H1 (cell line): ENCODE measurements at regions not wholly inside any gene's neighbourhood (a gene's known extent, or its start where the extent isn't known, plus 50 kb on each side); places are given as distances from the start of the nearest gene placed in this dataset.

Experiments
- CTCF ChIA-PET: fragments of 300-600 bp; sonication (Branson Sonifier 250); formaldehyde crosslinking; loops from one replicate; lab custom pipeline; 2021; ENCODE audit not compliant: partially characterized antibody; lab: Charles Lee
- POLR2A ChIA-PET: fragments of 300-600 bp; sonication (Branson Sonifier 250); formaldehyde crosslinking; loops from one replicate; lab custom pipeline; 2021; ENCODE audit warnings: inconsistent platforms; ENCODE audit not compliant: partially characterized antibody; lab: Charles Lee
- DNase-seq, 2 experiments: peaks; one replicate each; pipeline versions ENCODE4 v3.0.0 to v3.0.0-alpha.2; 2010 to 2022; ENCODE audit warnings: low spot score in 2 of 2, low read depth in 1 of 2, mixed read lengths in 1 of 2
- FAIRE-seq: peaks from 2 replicates; lab custom pipeline; 2011; peaks lifted over from hg19 to GRCh38; lab: Jason Lieb, UNC
- H2AFZ ChIP-seq: 2 replicates; pipeline ENCODE4 v1.8.1; 2012; ENCODE audit warnings: low read length, inconsistent platforms
- H2AK5ac ChIP-seq: 2 replicates; pipeline ENCODE4 v1.6.1; 2013; ENCODE audit warnings: low read depth, low read length
- H2BK120ac ChIP-seq: replicated peaks from 2 replicates; pipeline ENCODE3; 2013; ENCODE audit warnings: low read depth, low read length, inconsistent platforms
- H2BK12ac ChIP-seq: 2 replicates; pipeline ENCODE4 v1.6.1; 2013; ENCODE audit warnings: low read depth, low read length
- H2BK15ac ChIP-seq: 2 replicates; pipeline ENCODE4 v1.6.1; 2013; ENCODE audit warnings: low read length
- H2BK20ac ChIP-seq: 2 replicates; pipeline ENCODE4 v1.6.1; 2013; ENCODE audit warnings: low read length
- H2BK5ac ChIP-seq: 2 replicates; pipeline ENCODE4 v1.6.1; 2013; ENCODE audit warnings: low read depth, low read length
- H3K14ac ChIP-seq: 2 replicates; pipeline ENCODE4 v1.6.1; 2013; ENCODE audit warnings: inconsistent platforms; ENCODE audit not compliant: insufficient read length
- H3K18ac ChIP-seq: 2 replicates; pipeline ENCODE4 v1.6.1; 2013; ENCODE audit warnings: low read length; ENCODE audit errors: extremely low read depth
- H3K23ac ChIP-seq: 2 replicates; pipeline ENCODE4 v1.6.1; 2013; ENCODE audit warnings: inconsistent platforms; ENCODE audit not compliant: insufficient read length
- H3K23me2 ChIP-seq: 2 replicates; pipeline ENCODE4 v1.6.1; 2013; ENCODE audit warnings: low read depth, low read length
- H3K27ac ChIP-seq: 2 replicates; pipeline ENCODE4 v1.6.1; 2011; ENCODE audit warnings: low read depth, low read length, inconsistent platforms
- H3K27me3 ChIP-seq, 4 experiments: replicated peaks in 1 of 4; 1 replicate in 1 of 4; 2 replicates in 3 of 4; pipeline versions ENCODE4 v1.6.1 to v1.8.1; 2011 to 2013; ENCODE audit warnings: low read length in 3 of 4, mild to moderate bottlenecking in 3 of 4, inconsistent platforms in 2 of 4, mixed read lengths in 2 of 4, moderate library complexity in 1 of 4; ENCODE audit not compliant: control insufficient read depth in 3 of 4, insufficient read depth in 3 of 4; ENCODE audit errors: extremely low read depth in 1 of 4
- H3K36me3 ChIP-seq, 4 experiments: 2 replicates each; pipeline versions ENCODE4 v1.6.1 to v1.8.1; 2011 to 2013; ENCODE audit warnings: mild to moderate bottlenecking in 4 of 4, low read length in 3 of 4, moderate library complexity in 2 of 4, control low read depth in 1 of 4, inconsistent platforms in 1 of 4; ENCODE audit not compliant: insufficient read depth in 4 of 4, control insufficient read depth in 2 of 4
- H3K4ac ChIP-seq: replicated peaks from 2 replicates; pipeline ENCODE3; 2013; ENCODE audit warnings: low read length, low read depth, mixed read lengths, inconsistent platforms; ENCODE audit not compliant: insufficient read length
- H3K4me1 ChIP-seq, 4 experiments: replicated peaks in 1 of 4; 1 replicate in 1 of 4; 2 replicates in 3 of 4; pipeline versions ENCODE4 v1.6.1 to v1.8.1; 2011 to 2013; ENCODE audit warnings: low read length in 3 of 4, inconsistent platforms in 2 of 4, mixed read lengths in 1 of 4; ENCODE audit not compliant: insufficient read depth in 4 of 4, control insufficient read depth in 3 of 4
- H3K4me2 ChIP-seq, 2 experiments: 2 replicates each; pipeline versions ENCODE4 v1.6.1 to v1.8.1; 2011 to 2013; ENCODE audit warnings: low read depth in 2 of 2, low read length in 2 of 2, control low read depth in 1 of 2, inconsistent platforms in 1 of 2, mild to moderate bottlenecking in 1 of 2; ENCODE audit not compliant: insufficient read depth in 1 of 2
- H3K4me3 ChIP-seq, 4 experiments: fragments of 200-600, 300-600 bp in 1 of 4; sonication (generic), shearing (Covaris generic), sonication (Bioruptor Twin) in 1 of 4; 2 replicates each; pipeline versions ENCODE4 v1.5.1 to v1.8.1; 2011 to 2016; ENCODE audit warnings: low read length in 4 of 4, low read depth in 3 of 4, control low read depth in 2 of 4, inconsistent platforms in 2 of 4, mild to moderate bottlenecking in 2 of 4, mixed read lengths in 1 of 4, moderate library complexity in 1 of 4; ENCODE audit not compliant: insufficient read depth in 2 of 4; ENCODE audit errors: extremely low read depth in 1 of 4
- H3K56ac ChIP-seq: replicated peaks from 2 replicates; pipeline ENCODE3; 2013; ENCODE audit warnings: low read depth, mild to moderate bottlenecking, mixed read lengths, low read length, inconsistent platforms; ENCODE audit not compliant: insufficient read length
- H3K79me1 ChIP-seq: 2 replicates; pipeline ENCODE4 v1.6.1; 2013; ENCODE audit warnings: low read depth, low read length, control low read depth
- H3K79me2 ChIP-seq, 2 experiments: 2 replicates each; pipeline versions ENCODE4 v1.6.1 to v1.8.1; 2012 to 2013; ENCODE audit warnings: low read length in 2 of 2, mild to moderate bottlenecking in 2 of 2, inconsistent platforms in 1 of 2; ENCODE audit not compliant: insufficient read depth in 2 of 2, control insufficient read depth in 1 of 2
- H3K9ac ChIP-seq, 4 experiments: replicated peaks in 1 of 4; 1 replicate in 1 of 4; 2 replicates in 3 of 4; pipeline versions ENCODE4 v1.6.1 to v1.8.1; 2011 to 2013; ENCODE audit warnings: low read depth in 3 of 4, low read length in 3 of 4, control low read depth in 2 of 4, mild to moderate bottlenecking in 2 of 4, moderate library complexity in 2 of 4, inconsistent platforms in 1 of 4; ENCODE audit errors: extremely low read depth in 1 of 4
- H3K9me3 ChIP-seq, 2 experiments: 2 replicates each; pipeline versions ENCODE4 v1.6.1 to v1.8.1; 2012 to 2013; ENCODE audit warnings: mild to moderate bottlenecking in 2 of 2, moderate library complexity in 2 of 2, control low read depth in 1 of 2, inconsistent platforms in 1 of 2, low read depth in 1 of 2, low read length in 1 of 2, mixed read lengths in 1 of 2; ENCODE audit not compliant: insufficient read depth in 2 of 2
- H4K20me1 ChIP-seq, 2 experiments: replicated peaks in 1 of 2; 2 replicates each; pipeline versions ENCODE3 to v1.8.1; 2011 to 2013; ENCODE audit warnings: inconsistent platforms in 2 of 2, low read length in 2 of 2, mild to moderate bottlenecking in 1 of 2; ENCODE audit not compliant: insufficient read depth in 2 of 2, control insufficient read depth in 1 of 2
- H4K5ac ChIP-seq: 2 replicates; pipeline ENCODE4 v1.6.1; 2013; ENCODE audit warnings: low read length, low read depth, mixed read lengths, inconsistent platforms; ENCODE audit not compliant: insufficient read length
- H4K8ac ChIP-seq: 2 replicates; pipeline ENCODE4 v1.8.0; 2013; ENCODE audit warnings: mild to moderate bottlenecking, moderate library complexity, low read length, inconsistent platforms; ENCODE audit not compliant: insufficient read depth; ENCODE audit errors: extremely low read depth
- H4K91ac ChIP-seq: replicated peaks from 2 replicates; pipeline ENCODE3; 2013; ENCODE audit warnings: low read length, mixed read lengths, inconsistent platforms; ENCODE audit not compliant: insufficient read length
- ASH2L ChIP-seq: fragments of 200-600, 300-600 bp; sonication (generic); IDR thresholded peaks from one replicate; pipeline ENCODE4 v1.7.1; 2017; ENCODE audit warnings: low read length
- BCL11A ChIP-seq, 2 experiments: IDR thresholded peaks; one replicate each; pipeline ENCODE4 v1.6.1; 2011; ENCODE audit warnings: low read depth in 2 of 2, low read length in 2 of 2, mild to moderate bottlenecking in 2 of 2
- CHD1 ChIP-seq: IDR thresholded peaks from 2 replicates; pipeline ENCODE4 v1.6.1; 2012; ENCODE audit warnings: low read depth, low read length, improper control_type of control experiment
- GTF2F1 ChIP-seq: IDR thresholded peaks from 2 replicates; pipeline ENCODE4 v1.6.1; 2012; ENCODE audit warnings: low read depth, low read length, improper control_type of control experiment, borderline replicate concordance
- KDM4A ChIP-seq: IDR thresholded peaks from one replicate; pipeline ENCODE4 v1.7.1; 2012; ENCODE audit warnings: low read depth, mild to moderate bottlenecking, moderate library complexity, low read length, inconsistent platforms; ENCODE audit not compliant: severe bottlenecking
- NANOG ChIP-seq: IDR thresholded peaks from 2 replicates; pipeline ENCODE4 v1.6.1; 2011; ENCODE audit warnings: low read length, low read depth, mild to moderate bottlenecking, inconsistent platforms; ENCODE audit not compliant: insufficient read depth, poor library complexity, severe bottlenecking
- PHF8 ChIP-seq: fragments of 200-600 bp; sonication (generic); conservative IDR thresholded peaks from 2 replicates; pipeline ENCODE4 v1.7.1; 2012; ENCODE audit warnings: low read depth, mild to moderate bottlenecking, inconsistent platforms, low read length, moderate library complexity
- RAD21 ChIP-seq, 2 experiments: IDR thresholded peaks in 1 of 2; conservative IDR thresholded peaks in 1 of 2; 2 replicates each; pipeline ENCODE4 v1.6.1; 2011; ENCODE audit warnings: low read depth in 2 of 2, low read length in 2 of 2, improper control_type of control experiment in 1 of 2, inconsistent platforms in 1 of 2, mild to moderate bottlenecking in 1 of 2, moderate library complexity in 1 of 2
- SIN3A ChIP-seq, 2 experiments: IDR thresholded peaks in 1 of 2; conservative IDR thresholded peaks in 1 of 2; 2 replicates each; pipeline ENCODE4 v1.6.1; 2011 to 2012; ENCODE audit warnings: low read length in 2 of 2, improper control_type of control experiment in 1 of 2, low read depth in 1 of 2, mild to moderate bottlenecking in 1 of 2
- TAF7 ChIP-seq: optimal IDR thresholded peaks from 2 replicates; pipeline ENCODE3; 2011; ENCODE audit warnings: low read depth, mild to moderate bottlenecking, inconsistent platforms, low read length, moderate library complexity, borderline replicate concordance
- WGBS, 2 experiments: shearing (Covaris generic) in 1 of 2; methylation state at CpG; one replicate each; pipeline versions ENCODE4 v1.1.6 to v1.1.7; 2013 to 2015; ENCODE audit warnings: low lambda C conversion rate in 2 of 2, mixed read lengths in 2 of 2, inconsistent platforms in 1 of 2, low coverage in 1 of 2, missing lambda C conversion rate in 1 of 2; ENCODE audit not compliant: insufficient replicate concordance in 2 of 2, insufficient coverage in 1 of 2, insufficient read length in 1 of 2; ENCODE audit errors: extremely low coverage in 1 of 2, missing lambda C conversion rate in 1 of 2; 5-methylcytosine and 5-hydroxymethylcytosine counted together
- TF ChIP-seq, protein P1 (sequence below): IDR thresholded peaks from 2 replicates; pipeline ENCODE4 v1.6.1; 2012; ENCODE audit warnings: inconsistent platforms
- TF ChIP-seq, protein P2 (sequence below): IDR thresholded peaks from 2 replicates; pipeline ENCODE4 v1.6.1; 2011; ENCODE audit warnings: low read depth, mild to moderate bottlenecking, low read length; ENCODE audit not compliant: insufficient read depth

DNA sequence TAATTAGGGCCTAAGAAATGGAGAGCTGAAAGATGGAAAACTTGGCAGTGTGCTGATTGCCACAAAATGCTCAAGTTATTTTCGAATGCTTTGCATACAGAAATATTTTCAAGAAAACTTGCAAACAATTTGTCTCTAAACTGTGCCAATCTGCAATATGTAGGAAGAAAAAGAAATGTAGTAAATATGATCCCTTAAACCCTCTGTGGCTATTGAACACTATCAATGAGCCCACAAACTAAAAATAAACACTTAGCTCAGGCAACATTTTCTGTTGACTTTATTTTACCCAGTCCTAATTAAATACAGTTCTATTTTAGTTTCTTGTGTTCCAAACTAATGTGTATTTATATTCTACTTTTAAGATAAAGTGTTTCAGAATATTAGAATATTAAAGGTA, 342.1 kb downstream of the SEMA3D start:
- Histone ChIP-seq H4K20me1 (no peaks in the 10 kb centered on the region), H3K79me2 (no peaks in the 10 kb centered on the region), H3K56ac (no peak overlapping the region), H4K5ac (no peak overlapping the region), H3K23me2 (no peaks in the 10 kb centered on the region), H2BK20ac (no peak overlapping the region), H3K27me3 (no peaks in the 10 kb centered on the region), H4K91ac (no peak overlapping the region), H3K23ac (no peak overlapping the region), H2BK15ac (no peak overlapping the region), H2BK120ac (no peak overlapping the region), H2AK5ac (no peak overlapping the region), H3K14ac (no peak overlapping the region), H3K27ac (no peak overlapping the region), H3K9ac (no peak overlapping the region), H2BK5ac (no peak overlapping the region), H4K8ac (no peak overlapping the region), H3K36me3 (no peaks in the 10 kb centered on the region), H3K4me2 (no peak overlapping the region), H3K4me1 (no peaks in the 10 kb centered on the region), H3K4ac (no peak overlapping the region), H3K4me3 (no peak overlapping the region), H2BK12ac (no peak overlapping the region), H2AFZ (no peak overlapping the region), H3K79me1 (no peaks in the 10 kb centered on the region), H3K9me3 (no peaks in the 10 kb centered on the region), H3K18ac (no peak overlapping the region)
- ChIA-PET POLR2A (no interaction called here), CTCF (interaction anchor here (0.7 kb wide), 1 partner anchor 182 kb away, joined by 3 read pairs; no protein-coding TSS in a partner anchor)
- DNase-seq (no peak), FAIRE-seq (no peak)
- 96% methylated on average over 1 of the region's 1 CpG; no CpG with 5 or more reads in 1 of the 2 experiments for WGBS, 2 experiments
- TF ChIP-seq SIN3A (conservative IDR thresholded peaks at IDR 0.05 in 1 of 2, IDR thresholded peaks at IDR 0.05 in 1 of 2; ENCODE audit: low read depth in 1 of 2, low read length in 2 of 2) (no peak), KDM4A (no peak), PHF8 (no peak), BCL11A (IDR thresholded peaks at IDR 0.05; ENCODE audit: low read depth in 2 of 2, low read length in 2 of 2) (no peak), GTF2F1 (no peak), ASH2L (no peak), CHD1 (no peak), NANOG (no peak), TAF7 (no peak), RAD21 (IDR thresholded peaks at IDR 0.05 in 1 of 2, conservative IDR thresholded peaks at IDR 0.05 in 1 of 2; ENCODE audit: low read depth in 2 of 2, low read length in 2 of 2) (no peak)
- TF ChIP-seq, protein P1, sequence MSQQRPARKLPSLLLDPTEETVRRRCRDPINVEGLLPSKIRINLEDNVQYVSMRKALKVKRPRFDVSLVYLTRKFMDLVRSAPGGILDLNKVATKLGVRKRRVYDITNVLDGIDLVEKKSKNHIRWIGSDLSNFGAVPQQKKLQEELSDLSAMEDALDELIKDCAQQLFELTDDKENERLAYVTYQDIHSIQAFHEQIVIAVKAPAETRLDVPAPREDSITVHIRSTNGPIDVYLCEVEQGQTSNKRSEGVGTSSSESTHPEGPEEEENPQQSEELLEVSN = no peak
- TF ChIP-seq, protein P2, sequence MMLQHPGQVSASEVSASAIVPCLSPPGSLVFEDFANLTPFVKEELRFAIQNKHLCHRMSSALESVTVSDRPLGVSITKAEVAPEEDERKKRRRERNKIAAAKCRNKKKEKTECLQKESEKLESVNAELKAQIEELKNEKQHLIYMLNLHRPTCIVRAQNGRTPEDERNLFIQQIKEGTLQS = no peak
